GM18907 (cell line): ENCODE measurements at regions not wholly inside any gene's neighbourhood (a gene's known extent, or its start where the extent isn't known, plus 50 kb on each side); places are given as distances from the start of the nearest gene placed in this dataset.
A peak's percentile ranks its signal among the peaks of the same experiment; 100 is the strongest.
"Not testable (repeated sequence)": the region's sequence is repeated elsewhere in the genome, so short reads cannot be mapped to it uniquely, and the experiment has no call there.

Source experiments
- ATAC-seq: cut with Tn5 transposase; IDR thresholded peaks from one replicate; pipeline ENCODE4 v1.9.1; 2021; ENCODE audit warnings: mild to moderate bottlenecking, moderate library complexity; ENCODE audit not compliant: unreplicated experiment

- ATAC-seq, result no peak
Measured at GRCh38 chr4:71841336-71841735, 57.5 kb upstream of the GC start.

- no peak for ATAC-seq
Measured at GRCh38 chr4:71847300-71847699, 63.4 kb upstream of the GC start.

GRCh38 chr4:71855944-71856343 lies 72.1 kb upstream of the GC start:
- no peak for ATAC-seq

- no peak for ATAC-seq
Measured at GRCh38 chr4:71857713-71858451, 74.0 kb upstream of the GC start.

- ATAC-seq, result no peak
Measured at GRCh38 chr4:71860643-71861042, 76.8 kb upstream of the GC start.

- no peak for ATAC-seq
Measured at GRCh38 chr4:71862315-71862714, 78.4 kb upstream of the GC start.

- ATAC-seq, result no peak
Measured at GRCh38 chr4:71863457-71863856, 79.6 kb upstream of the GC start.

GRCh38 chr4:71864380-71864779 lies 80.5 kb upstream of the GC start:
- no peak for ATAC-seq

GRCh38 chr4:71866212-71866885 lies 82.5 kb upstream of the GC start:
- ATAC-seq, result peak; percentile 72

GRCh38 chr4:71867598-71867997 lies 83.7 kb upstream of the GC start:
- no peak for ATAC-seq

- ATAC-seq, result no peak
Measured at GRCh38 chr4:71870456-71870855, 86.6 kb upstream of the GC start.

GRCh38 chr4:71872221-71872620 lies 88.3 kb upstream of the GC start:
- ATAC-seq, result no peak

- ATAC-seq, result no peak
Measured at GRCh38 chr4:71872767-71873415, 89.0 kb upstream of the GC start.

- ATAC-seq, result no peak
Measured at GRCh38 chr4:71878376-71878775, 94.5 kb upstream of the GC start.

GRCh38 chr4:71882113-71882841 lies 98.4 kb upstream of the GC start:
- ATAC-seq, result no peak

- not testable (repeated sequence) for ATAC-seq
Measured at GRCh38 chr4:71900366-71900765, 116.5 kb upstream of the GC start.

GRCh38 chr4:71905594-71905993 lies 121.7 kb upstream of the GC start:
- ATAC-seq, result not testable (repeated sequence)

GRCh38 chr4:71906096-71906495 lies 122.2 kb upstream of the GC start:
- ATAC-seq, result no peak

- ATAC-seq, result no peak
Measured at GRCh38 chr4:71907071-71907470, 123.2 kb upstream of the GC start.

GRCh38 chr4:71907782-71908181 lies 123.9 kb upstream of the GC start:
- peak; percentile 93 for ATAC-seq

- no peak for ATAC-seq
Measured at GRCh38 chr4:71913275-71913674, 118.5 kb upstream of the NPFFR2 start.
